ENCODE measurements at regions not wholly inside any gene's neighbourhood (a gene's known extent, or its start where the extent isn't known, plus 50 kb on each side); places are given as distances from the start of the nearest gene placed in this dataset.

DNA sequence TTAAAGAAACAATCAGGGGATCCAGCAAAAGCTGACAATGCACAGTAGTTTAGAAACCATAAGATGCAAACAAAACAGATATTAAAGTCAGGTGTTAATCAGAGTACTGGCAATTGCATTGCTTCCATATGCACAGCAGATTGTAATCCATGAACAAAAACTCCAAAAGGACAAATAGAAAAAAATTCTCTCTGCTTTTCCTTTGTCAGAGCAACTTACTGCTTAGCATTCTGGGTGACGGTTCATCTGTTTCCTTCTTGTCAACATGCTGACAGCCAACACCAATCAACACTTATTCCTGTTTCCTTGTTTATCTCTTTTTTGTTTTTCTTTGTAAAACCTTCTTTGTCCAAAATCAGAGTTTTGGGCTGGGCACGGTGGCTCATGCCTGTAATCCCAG, 473.1 kb downstream of the XIRP2 start:
- Histone ChIP-seq H2AFZ (ENCODE audit: low read length) (no peak overlapping the region), H3K27ac (ENCODE audit: low read length) (no peak overlapping the region), H3K36me3 (replicated peaks; ENCODE audit: insufficient read depth, low read length) (no peaks in the 10 kb centered on the region), H3K4me2 (ENCODE audit: low read depth, low read length) (no peak overlapping the region), H3K9me2 (replicated peaks; ENCODE audit: insufficient read depth, low read length) (no peaks in the 10 kb centered on the region), H3K4me3 (ENCODE audit: low read length) (no peak overlapping the region), H3F3A (ENCODE audit: insufficient read depth, low read length) (no peaks in the 10 kb centered on the region), H3K9ac (ENCODE audit: low read length) (no peak overlapping the region), H3K4me1 (ENCODE audit: low read length) (no peaks in the 10 kb centered on the region), H4K20me1 (ENCODE audit: insufficient read depth, low read length) (no peaks in the 10 kb centered on the region), H3K27me3 (replicated peaks; ENCODE audit: insufficient read depth, low read length) (no peaks in the 10 kb centered on the region), H3K9me3 (replicated peaks; ENCODE audit: insufficient read depth, low read length) (no peaks in the 10 kb centered on the region), H3K79me2 (ENCODE audit: low read length) (no peaks in the 10 kb centered on the region)
- DNase-seq: no peak
- TF ChIP-seq EZH2 (optimal IDR thresholded peaks at IDR 0.05; ENCODE audit: low read depth, low read length): no peak
- TF ChIP-seq, protein P1, sequence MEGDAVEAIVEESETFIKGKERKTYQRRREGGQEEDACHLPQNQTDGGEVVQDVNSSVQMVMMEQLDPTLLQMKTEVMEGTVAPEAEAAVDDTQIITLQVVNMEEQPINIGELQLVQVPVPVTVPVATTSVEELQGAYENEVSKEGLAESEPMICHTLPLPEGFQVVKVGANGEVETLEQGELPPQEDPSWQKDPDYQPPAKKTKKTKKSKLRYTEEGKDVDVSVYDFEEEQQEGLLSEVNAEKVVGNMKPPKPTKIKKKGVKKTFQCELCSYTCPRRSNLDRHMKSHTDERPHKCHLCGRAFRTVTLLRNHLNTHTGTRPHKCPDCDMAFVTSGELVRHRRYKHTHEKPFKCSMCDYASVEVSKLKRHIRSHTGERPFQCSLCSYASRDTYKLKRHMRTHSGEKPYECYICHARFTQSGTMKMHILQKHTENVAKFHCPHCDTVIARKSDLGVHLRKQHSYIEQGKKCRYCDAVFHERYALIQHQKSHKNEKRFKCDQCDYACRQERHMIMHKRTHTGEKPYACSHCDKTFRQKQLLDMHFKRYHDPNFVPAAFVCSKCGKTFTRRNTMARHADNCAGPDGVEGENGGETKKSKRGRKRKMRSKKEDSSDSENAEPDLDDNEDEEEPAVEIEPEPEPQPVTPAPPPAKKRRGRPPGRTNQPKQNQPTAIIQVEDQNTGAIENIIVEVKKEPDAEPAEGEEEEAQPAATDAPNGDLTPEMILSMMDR (IDR thresholded peaks at IDR 0.05; ENCODE audit: low read length): no peak
- no peak for TF ChIP-seq EZH2phosphoT487 (IDR thresholded peaks at IDR 0.05; ENCODE audit: low read length)

DNA sequence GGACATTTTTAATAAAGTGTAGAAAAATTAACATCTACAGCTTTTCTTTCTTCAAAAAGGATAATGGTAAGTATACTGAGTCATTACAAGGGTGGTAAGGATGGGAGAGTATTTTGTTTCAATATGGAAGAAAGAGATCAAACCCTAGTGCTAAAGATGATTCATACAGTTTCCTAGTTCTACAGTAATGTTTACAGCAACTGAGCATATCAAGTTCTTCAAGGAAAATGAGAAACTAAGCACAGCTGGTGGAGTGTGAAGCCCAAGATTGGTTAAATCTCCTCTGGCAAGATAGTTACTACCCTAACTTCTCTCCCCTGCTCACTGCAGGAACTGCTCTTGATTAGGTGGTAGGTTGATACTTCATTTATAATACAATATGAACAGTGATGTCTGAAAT, 467.5 kb downstream of the XIRP2 start:
- Histone ChIP-seq H3K27ac (ENCODE audit: low read length) (no peak overlapping the region), H3K36me3 (replicated peaks; ENCODE audit: insufficient read depth, low read length) (no peaks in the 10 kb centered on the region), H4K20me1 (ENCODE audit: insufficient read depth, low read length) (no peaks in the 10 kb centered on the region), H3F3A (ENCODE audit: insufficient read depth, low read length) (no peaks in the 10 kb centered on the region), H3K9me3 (replicated peaks; ENCODE audit: insufficient read depth, low read length) (no peaks in the 10 kb centered on the region), H2AFZ (ENCODE audit: low read length) (no peak overlapping the region), H3K4me3 (ENCODE audit: low read length) (no peak overlapping the region), H3K9me2 (replicated peaks; ENCODE audit: insufficient read depth, low read length) (no peaks in the 10 kb centered on the region), H3K9ac (ENCODE audit: low read length) (no peak overlapping the region), H3K27me3 (replicated peaks; ENCODE audit: insufficient read depth, low read length) (no peaks in the 10 kb centered on the region), H3K79me2 (ENCODE audit: low read length) (no peaks in the 10 kb centered on the region), H3K4me1 (ENCODE audit: low read length) (no peaks in the 10 kb centered on the region), H3K4me2 (ENCODE audit: low read depth, low read length) (no peak overlapping the region)
- TF ChIP-seq, protein P1 (IDR thresholded peaks at IDR 0.05; ENCODE audit: low read length): no peak
- no peak for TF ChIP-seq EZH2phosphoT487 (IDR thresholded peaks at IDR 0.05; ENCODE audit: low read length)
- no peak for TF ChIP-seq EZH2 (optimal IDR thresholded peaks at IDR 0.05; ENCODE audit: low read depth, low read length)
- no peak for DNase-seq

DNA sequence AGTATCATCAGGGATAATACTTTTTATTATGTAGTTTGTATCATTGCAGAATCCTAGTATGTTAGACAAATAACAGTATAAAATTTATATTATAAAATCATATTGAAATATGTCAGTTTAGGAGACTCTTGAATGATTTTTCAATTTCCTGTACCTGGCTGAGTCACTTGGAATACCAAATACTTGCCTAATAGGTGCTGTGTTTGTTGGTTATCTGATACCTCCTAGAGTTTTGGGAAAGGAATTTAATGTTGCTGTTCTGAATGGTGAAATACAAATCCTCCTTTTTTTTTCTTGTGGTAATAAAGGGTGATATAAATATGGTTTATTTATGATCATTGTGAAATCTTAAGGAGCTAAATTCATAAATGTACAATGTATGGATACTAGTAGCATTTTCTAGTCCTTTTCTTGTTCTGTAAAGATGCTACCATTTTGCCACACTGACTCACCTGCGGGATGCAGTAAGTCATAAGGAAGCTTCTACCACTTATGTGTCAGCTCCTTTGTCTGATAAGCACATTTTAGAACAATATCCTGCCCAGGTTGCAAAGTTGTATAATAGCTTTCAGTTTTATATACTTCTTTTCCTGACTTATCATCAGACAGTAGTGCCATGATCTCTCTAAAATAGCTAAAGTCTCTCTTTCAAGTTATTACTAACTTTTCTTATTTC, 465.5 kb downstream of the XIRP2 start:
- Histone ChIP-seq H3K4me3 (ENCODE audit: low read length) (no peak overlapping the region), H3K27ac (ENCODE audit: low read length) (no peak overlapping the region), H3K9me3 (replicated peaks; ENCODE audit: insufficient read depth, low read length) (no peaks in the 10 kb centered on the region), H3K4me2 (ENCODE audit: low read depth, low read length) (no peak overlapping the region), H3K4me1 (ENCODE audit: low read length) (no peaks in the 10 kb centered on the region), H3K36me3 (replicated peaks; ENCODE audit: insufficient read depth, low read length) (no peaks in the 10 kb centered on the region), H3K79me2 (ENCODE audit: low read length) (no peaks in the 10 kb centered on the region), H3K27me3 (replicated peaks; ENCODE audit: insufficient read depth, low read length) (no peaks in the 10 kb centered on the region), H3K9me2 (replicated peaks; ENCODE audit: insufficient read depth, low read length) (no peaks in the 10 kb centered on the region), H3K9ac (ENCODE audit: low read length) (no peak overlapping the region), H2AFZ (ENCODE audit: low read length) (no peak overlapping the region), H4K20me1 (ENCODE audit: insufficient read depth, low read length) (no peaks in the 10 kb centered on the region), H3F3A (ENCODE audit: insufficient read depth, low read length) (no peaks in the 10 kb centered on the region)
- no peak for TF ChIP-seq EZH2 (optimal IDR thresholded peaks at IDR 0.05; ENCODE audit: low read depth, low read length)
- TF ChIP-seq EZH2phosphoT487 (IDR thresholded peaks at IDR 0.05; ENCODE audit: low read length): no peak
- TF ChIP-seq, protein P1 (IDR thresholded peaks at IDR 0.05; ENCODE audit: low read length): no peak
- no peak for DNase-seq

All from MM.1S (cell line).